ENCODE measurements at regions not wholly inside any gene's neighbourhood (a gene's known extent, or its start where the extent isn't known, plus 50 kb on each side); places are given as distances from the start of the nearest gene placed in this dataset.
"Not testable (repeated sequence)": the region's sequence is repeated elsewhere in the genome, so short reads cannot be mapped to it uniquely, and the experiment has no call there.

DNA sequence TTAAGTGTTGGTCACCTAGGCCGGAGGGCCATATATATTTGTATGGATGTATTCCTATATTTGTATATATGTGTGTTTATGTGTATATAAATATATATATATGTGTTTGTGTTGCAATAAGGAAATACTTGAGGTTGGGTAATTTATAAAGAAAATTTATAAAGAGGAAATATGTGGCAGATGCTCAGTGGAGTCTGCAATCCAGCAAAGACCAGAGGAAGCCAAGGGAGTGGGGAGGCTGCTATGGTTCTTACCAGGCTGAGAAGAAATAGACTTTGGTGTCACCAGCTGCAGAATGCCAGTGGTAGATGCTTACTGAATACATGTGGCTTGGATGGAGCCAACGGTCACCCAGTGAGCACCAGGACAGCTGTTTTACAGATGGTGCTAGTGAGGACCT is 97.4 kb upstream of the ELOVL5 start:
- DNase-seq: no peak

DNA sequence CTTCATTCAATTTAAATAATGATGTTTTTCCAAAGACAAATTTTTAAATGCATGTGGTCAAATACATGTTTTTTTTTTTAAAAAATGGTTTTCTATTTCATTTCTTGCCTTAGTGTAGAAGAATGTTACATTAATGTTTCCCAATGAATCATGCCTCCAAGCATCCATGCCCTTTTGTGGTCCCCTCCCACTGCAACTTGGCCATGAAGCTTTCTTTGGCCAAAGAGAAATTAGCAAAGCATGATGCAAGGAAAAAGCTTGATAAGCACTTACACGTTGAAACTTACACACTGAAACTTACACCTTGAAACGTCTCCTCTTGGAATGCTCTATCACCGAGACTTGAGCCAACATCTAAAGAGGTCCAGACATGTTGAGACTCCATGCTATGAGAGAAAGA is 93.0 kb upstream of the ELOVL5 start:
- no peak for DNase-seq

DNA sequence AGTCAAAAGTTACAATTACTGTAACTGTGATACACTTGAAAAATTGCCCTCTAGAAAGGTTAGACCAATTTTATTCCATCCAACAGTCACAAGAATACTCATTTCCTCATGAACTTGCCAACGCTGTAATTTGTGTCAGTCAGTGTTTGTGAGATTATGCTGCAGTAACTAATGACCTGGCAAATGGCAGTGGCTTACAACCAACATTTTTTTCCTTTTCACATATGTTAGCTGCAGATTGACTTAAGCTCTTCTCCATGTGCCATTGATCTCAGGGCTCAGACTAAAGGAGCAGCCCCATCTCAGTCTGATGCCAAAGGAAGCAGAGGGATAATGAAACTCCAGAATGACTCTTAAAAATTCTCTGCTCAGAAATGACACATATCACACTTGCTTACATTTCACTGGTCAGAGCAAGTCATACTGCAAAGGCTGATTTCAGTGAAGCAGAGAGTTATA is 92.3 kb upstream of the ELOVL5 start:
- DNase-seq: no peak

DNA sequence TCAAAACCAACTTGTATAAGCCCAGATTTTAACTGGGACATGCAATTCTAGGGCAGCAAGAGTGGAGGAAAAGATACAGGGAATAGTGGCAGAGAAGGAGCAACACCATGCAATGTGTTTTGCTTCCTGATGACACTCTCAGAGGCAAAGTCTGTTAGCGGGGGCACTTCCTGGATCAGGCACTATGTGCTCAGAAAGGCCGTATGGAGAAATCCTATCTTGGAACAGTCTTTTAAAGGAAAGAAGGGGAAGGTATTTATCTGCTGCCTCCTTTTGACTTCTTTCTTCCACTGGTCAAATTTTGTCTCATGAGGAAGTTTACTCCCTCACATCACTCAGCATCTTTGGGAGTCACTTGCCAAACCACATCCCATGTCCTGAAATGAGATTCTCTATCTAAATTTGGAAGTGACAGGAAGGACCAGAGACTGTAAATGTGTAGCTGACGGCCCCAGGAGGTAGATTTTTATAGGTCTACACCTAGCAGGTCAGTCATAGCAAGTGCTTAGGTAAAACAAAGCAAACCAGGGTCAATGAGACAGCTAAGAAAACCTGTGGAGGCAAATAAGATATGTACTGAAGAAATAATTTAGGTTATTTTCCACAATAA is 91.7 kb upstream of the ELOVL5 start:
- DNase-seq: no peak

DNA sequence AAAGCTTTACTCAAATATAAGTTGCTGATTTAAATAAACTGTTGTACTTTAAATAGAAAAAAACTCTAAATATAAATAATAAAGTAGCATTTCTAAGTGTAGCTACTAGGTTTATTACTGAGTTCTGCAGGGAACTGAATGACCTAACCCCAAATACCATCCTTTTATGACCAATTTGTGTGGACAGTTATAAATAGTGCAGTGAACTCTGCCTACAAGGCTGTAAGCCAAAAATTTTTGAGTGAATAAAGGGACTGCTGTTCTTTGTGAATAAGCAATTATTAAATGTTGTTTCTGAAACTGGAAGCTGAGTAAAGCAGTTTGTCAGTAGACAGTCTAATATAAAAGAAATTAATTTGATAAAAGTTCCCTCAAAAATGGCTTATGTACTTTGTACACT is 90.8 kb upstream of the ELOVL5 start:
- DNase-seq: no peak

DNA sequence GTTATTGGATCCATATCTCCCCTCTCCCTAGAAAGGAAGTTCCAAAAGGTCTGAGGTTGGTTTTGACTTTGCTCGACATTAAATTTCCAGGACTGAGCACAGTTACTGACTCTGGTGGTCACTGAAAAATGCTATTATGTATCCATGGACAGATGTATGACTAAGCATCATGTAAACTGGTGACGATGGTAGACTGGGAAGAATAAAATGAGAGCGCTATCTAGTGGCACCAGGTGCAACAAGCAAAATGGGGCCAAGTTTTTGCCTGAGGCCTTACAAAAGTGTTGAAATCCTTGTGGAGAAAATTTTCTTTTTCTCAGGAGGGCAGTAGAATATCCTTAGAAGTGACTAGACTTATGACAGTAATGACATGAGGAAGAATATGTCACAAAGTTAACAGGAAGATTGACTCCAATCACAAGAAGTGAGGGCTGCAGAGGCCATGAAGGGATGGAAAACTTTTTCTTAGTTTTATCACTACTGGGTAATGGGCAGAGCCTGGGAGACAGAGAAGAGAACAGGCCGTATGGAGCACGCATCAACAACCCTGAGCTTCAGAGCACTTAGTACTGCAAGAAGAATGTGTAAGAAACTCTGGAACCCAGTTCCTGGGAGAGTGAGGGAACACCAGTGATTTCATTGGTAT is 88.9 kb upstream of the ELOVL5 start:
- DNase-seq: no peak

DNA sequence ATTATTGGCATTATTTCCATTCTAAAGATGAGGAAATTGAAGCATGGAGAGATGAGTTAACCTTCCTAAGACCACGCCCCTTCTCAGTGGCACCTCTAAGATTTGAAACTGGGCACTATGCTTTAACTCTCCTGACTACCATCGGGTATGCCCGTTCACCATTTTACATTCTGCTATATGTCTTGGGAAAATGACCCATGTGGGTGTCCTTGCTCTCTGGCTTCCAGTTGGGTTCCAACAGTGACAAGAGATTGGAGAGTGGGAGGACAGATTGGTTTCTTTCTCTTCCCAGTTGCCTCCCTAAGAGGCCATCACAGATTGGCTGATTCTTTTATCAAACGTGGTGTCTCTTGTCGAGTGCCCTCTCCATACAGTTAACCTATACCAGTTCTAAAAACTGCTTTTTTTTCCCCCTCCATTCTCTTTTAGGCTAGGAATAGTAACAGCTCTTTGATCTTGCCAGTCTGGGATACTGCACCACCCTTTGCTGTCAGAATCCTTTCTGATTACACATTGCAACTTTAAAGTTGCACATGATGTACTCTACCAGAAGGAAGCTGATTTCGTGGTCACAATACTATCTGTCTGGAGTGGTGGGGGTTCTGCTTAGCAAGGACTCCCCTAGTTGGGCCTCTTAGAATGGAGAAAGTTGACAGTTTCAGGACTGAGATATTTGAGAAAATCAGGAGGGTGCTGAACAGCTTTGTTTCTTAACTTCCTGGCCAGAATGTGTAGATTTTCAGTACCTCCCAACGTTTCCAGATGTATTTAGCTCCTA is 88.0 kb upstream of the ELOVL5 start:
- DNase-seq: no peak

DNA sequence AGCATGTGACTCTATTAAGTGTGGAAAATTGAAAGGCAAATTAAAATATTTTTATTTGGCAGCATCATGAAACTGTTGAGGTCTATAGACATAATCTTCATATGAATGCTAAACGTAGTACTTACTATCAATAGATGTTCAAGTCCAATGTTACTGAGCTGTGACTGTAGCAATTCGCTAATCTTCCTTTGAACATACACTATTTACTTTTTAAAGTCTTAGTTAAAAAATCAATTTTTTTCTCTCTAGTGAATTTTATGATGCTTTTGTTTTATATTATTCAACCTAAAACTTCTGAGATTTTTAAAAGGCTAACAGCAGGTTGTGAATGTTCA is 85.2 kb upstream of the ELOVL5 start:
- DNase-seq: no peak

DNA sequence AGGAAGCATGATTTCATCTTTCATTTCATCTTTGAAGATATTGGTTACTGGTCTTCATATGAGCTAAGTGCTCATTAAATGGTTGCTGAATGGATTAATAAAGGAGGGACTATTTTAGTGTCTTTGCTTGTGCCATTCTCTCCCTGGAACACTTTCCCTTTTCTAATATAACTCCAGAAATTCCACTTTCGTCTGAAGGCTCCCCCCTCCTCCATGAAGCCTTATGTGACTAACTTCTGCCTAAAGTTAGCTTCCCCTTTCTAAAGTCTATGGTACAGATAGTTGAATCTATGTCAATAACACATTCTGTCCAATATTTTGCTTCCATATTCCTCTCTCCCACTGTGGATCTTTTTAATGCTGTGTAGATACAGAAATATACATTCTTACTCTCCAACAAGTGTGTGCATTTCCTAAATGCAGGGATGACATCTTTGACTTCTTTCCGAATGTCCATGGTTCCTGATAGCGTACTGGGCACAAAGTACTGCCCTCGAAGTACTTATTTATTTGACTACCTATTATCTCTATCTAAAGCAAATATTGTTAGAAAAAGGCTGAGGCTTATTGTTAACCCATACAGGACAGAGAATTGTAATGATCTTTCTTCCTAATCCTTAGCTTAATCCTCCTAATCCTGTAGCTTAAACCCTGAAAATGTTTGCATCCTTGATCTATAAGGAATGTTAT is 84.7 kb upstream of the ELOVL5 start:
- DNase-seq: no peak

DNA sequence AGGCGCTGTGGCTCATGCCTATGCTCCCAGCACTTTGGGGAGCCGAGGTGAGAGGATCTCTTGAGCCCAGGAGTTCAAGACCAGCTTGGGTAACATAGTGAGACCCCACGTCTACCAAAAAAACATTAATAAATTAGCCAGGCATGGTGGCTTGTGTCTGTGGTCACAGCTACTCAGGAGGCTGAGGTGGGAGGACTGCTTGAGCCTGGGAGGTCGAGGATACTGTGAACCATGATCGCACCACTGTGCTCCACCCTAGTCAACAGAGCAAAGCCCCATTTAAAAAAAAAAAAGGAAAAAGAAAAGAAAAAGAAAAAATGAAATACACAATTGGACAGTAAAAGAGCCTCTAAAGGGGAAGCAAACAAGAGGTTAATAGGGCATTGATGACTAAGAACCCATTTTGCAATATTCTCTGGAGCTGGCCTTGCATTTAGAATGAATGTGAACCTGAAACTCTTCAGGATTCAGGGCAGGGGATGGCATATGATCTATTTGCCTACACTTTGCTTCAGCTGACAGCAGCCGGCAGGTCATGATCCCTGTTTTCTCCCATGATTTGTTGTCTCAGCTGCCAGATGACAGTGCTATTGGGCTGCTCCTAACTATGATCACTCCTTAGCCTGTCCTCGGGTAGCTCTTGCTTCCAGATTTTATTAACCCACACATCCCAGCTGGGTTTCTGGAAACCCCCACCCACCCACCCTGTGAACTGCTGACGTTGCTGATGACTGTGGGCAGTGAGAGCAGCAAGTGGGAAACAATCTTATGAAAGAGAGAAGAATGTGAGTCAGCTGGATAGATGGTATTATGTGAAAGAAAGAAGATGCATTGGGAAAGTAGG is 83.8 kb upstream of the ELOVL5 start:
- DNase-seq: no peak

DNA sequence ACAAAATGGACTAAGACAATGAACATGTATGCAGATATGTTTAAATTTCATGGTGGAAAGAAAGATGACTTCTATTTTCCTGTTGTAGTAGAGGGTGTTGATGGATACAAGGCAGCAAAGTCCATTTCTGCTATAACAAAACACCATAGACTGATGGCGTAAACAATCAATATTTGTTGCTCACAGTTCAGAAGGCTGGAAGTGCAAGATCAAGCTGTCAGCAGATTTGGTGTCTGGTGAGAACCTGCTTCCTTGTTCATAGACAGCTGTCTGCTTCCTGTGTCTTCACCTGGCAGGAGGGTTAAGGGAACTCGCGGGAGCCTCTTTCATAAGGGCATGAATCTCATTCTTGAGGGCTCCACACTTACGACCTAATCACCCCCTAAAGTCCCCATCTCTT is 83.0 kb upstream of the ELOVL5 start:
- no peak for DNase-seq

DNA sequence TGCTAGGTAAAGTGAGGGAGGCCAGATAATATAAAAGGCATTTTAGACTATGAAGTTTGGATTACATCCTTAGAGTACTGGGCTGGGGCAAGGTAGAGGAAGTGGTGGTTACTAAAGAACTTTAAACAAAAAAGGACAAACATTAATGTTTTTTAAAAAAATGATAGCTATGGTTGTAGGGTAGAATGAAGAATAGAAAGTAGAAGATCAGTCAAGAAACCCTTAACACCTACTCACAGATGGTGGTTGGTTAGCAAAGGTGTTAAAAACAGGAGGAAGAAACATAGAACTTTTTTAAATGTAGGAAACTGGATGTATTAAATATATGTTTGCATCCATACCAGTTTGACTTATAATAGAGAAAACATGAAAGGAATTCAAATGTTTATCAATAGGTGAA is 80.7 kb upstream of the ELOVL5 start:
- no peak for DNase-seq

DNA sequence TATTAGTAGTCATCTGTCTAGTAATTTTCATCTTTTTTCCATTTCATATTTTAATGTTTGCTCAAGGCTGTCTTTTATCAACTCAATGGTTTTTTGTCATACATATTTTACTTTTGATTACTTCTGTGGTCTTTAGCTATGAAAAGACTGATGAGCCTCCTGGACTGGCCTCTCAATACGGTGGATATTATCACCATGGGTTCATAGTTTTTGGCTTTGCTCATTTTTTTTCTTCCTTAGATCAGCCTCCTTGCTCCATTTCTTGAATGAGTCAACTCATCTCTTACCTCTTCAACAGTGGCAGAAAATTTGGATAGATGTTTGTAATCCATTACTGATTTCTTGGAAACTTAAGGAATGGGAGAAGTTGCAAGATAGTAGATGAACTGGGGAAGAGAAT is 80.1 kb upstream of the ELOVL5 start:
- DNase-seq: no peak

DNA sequence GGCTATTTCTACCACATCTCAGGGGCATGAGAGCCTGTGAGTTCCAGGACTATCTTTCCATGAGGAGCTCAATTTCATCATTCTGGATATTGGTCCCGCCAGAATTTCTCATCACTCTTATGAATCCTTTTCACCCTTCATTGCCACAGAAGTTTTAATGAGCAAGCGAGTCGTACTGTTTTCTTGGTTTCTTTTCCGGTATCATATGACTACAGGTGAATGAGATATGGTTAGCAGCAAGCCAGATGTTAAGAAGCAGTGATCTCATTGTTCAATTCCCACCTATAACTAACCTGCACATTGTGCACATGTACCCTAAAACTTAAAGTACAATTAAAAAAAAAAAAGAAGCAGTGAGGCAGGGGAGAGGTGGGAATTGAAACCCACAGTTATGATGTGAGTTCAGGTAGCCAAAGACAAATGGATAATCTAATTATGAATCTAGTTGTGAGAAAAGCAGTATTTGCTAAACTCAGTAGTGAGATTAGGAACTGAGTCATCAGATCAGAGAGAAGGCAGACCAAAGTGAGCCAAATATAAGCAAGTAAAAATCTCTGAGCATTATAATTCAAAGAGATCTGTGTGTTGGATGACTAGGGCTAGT is 78.0 kb upstream of the ELOVL5 start:
- no peak for DNase-seq

DNA sequence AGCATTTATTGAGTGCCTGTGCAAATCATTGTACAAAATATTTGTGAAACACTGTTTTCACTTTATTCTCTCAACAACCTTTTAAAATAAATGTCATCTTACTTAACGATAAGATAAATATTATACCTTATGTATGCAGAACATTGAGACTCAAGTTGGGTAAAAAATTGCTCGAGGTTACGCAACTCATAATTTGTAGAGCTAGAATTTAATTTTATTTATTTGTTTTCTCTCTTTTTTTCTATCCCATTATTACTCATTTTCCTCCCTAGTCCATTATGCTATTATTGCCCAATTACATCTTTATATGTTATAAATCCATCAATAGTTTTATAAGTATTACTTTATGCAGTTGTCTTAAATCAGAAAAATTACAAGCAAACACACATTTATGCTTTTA is 77.4 kb upstream of the ELOVL5 start:
- DNase-seq: no peak

DNA sequence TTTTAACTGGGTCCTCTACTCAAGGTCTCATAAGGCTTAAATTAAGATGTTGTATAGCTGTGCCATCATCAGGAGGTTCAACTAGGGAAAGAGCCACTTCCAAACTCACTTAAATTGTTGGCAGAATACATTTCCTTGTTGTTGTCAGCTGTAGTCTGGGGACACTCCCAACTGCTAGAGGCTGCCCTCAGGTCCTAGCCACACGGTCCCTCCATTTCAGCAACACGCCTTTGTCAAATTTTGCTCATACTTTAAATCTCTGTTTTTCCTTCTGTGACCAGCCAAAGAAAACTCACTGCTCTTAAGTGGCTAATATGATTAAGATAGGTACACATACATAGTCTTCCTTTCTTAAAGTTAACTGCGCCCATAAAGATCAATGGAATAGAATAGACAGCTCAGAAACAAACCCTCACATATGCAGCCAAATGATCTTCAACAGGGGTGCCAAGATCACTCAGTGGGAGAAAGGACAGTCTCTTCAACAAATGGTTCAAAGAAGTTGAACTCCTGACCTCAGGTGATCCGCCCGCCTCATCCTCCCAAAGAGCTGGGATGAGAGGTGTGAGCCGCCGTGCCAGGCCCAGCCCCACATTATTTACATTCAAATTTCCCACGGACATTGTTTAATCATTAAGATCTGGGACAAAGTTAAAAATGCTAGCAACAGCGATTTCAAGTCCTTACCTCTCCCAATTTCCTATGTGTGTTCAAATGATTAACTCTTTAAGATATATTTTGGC is 76.4 kb upstream of the ELOVL5 start:
- no peak for DNase-seq

DNA sequence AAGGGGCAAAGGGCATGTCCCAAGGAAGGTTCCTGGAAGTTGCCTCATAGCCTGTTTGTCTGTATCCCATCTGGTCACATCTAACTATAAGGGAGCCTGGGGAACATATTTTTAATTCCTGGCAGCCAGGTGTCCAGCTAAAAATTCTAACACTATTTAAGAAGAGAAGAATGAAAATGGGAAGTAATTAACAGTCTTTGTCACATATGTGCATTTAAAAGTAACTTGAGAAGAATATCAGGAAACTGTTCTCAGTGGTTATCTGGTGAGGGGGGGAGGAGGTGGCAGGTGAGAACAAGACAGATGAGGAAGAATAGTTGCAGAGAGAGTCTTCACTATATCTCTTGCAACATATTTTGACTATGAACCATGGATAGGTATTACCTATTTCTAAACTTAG is 75.5 kb upstream of the ELOVL5 start:
- DNase-seq: no peak

DNA sequence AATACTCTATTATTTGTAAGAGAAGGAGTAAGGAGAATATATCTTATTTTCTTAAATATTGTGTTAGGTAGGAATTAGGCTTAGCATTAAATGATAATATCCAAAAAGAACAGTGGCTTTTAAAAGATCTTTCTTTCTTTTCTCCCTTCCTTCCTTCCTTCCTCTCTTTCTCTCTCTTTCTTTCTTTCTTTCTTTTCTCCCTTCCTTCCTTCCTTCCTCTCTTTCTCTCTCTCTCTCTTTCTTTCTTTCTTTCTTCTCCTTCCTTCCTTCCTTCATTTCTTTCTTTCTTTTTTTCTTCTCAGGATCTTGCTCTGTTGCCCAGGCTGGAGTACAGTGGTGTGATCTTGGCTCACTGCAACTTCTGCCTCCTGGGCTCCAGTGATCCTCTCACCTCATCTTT is 74.8 kb upstream of the ELOVL5 start:
- DNase-seq: not testable (repeated sequence)

DNA sequence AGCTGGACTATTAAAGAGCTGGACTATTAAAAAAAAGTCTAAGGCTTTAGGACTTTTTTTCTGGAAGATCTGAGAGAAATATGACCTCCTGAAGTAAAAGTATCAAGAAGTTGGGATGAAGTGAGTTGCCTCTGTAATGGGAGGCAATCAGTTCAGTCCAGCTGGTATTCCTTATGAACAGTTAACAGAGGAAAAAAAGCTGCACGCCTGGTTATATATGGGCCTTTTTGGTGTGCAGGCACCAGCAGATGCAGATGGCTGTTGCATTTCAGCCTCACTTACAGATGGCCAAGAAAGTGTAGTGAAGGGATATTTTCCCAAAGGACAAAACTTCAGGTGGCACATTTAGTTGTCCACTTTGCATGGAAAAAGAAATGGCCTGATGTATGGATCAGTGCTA is 70.3 kb upstream of the ELOVL5 start:
- DNase-seq: no peak

DNA sequence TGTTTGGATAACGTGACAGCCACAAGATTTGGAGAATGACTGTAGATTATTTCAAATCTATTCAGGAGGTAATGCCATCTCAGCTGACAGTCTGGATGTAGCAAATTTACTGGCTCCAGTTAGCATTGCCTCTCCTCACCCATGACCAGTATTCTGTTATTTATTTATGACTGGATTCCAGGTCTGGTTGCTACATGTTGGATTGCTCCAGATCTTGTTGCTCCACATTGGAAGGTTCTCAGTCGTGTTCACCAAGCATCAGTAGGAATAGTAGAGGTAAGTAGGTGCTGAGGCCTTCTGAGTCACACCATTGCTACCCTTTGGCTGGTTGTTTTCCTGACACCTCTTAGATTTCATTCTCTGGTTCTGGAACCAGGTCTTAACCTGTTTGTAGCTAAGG is 69.5 kb upstream of the ELOVL5 start:
- no peak for DNase-seq

DNA sequence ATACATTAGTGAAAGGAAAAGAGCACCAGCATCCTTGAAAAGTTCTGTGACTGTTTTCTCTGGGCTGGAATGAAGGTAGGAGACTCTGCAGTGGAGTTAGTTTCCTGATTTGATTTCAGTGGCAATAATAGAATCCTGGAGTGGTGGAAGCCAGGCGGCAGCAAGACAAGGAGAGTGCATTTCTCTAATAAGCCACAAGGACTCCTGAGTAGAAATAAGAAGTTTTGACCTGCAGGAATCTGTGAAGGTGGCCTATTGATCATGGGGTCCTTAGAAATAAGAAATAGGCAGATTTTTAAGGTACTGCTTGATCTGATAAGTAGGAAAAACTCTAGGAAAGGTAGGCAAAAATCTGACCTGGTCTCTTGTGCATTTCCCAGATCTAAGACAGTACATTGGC is 68.4 kb upstream of the ELOVL5 start:
- DNase-seq: no peak

DNA sequence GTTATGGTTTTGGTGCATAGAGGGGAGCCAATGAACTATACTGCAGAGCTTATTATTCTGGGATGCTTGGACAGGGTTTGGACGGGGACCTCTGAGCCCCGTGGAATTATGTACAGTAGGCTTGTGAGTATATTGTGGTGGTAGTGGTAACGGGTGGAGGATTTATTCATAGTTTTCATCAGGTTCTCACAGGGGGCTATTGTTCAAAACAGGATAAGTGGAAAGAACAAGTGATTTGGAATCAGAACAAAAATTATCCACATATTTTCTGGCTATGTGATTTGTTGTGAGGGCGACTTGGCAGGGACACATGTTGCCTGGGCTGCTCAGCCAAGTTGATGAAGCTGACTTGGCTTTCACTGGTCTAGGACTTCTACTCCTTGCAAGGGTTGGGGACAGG is 64.6 kb upstream of the ELOVL5 start:
- no peak for DNase-seq

Measured in NCI-H1436 (cell line).